ENCODE measurements at regions not wholly inside any gene's neighbourhood (a gene's known extent, or its start where the extent isn't known, plus 50 kb on each side); places are given as distances from the start of the nearest gene placed in this dataset.
A peak's percentile ranks its signal among the peaks of the same experiment; 100 is the strongest.

GRCh38 chr15:24748812-24749439, 73.4 kb downstream of the NPAP1 start:
- no peak for TF ChIP-seq CTCF (conservative IDR thresholded peaks at IDR 0.05)
- Mint-ChIP-seq H3K4me3 (no peak overlapping the region), H3K9me3 (peaks cover 4% of the 10 kb centered on the region), H3K27me3 (ENCODE audit: low read depth) (no peaks in the 10 kb centered on the region), H3K27ac (ENCODE audit: unreplicated experiment) (no peak overlapping the region), H3K4me1 (no peaks in the 10 kb centered on the region), H3K36me3 (ENCODE audit: low read depth) (peaks cover 5% of the 10 kb centered on the region)
- no peak for DNase-seq (ENCODE audit: low read depth, low spot score)

GRCh38 chr15:24752354-24752753, 76.8 kb downstream of the NPAP1 start:
- no peaks in the 10 kb centered on the region for H3K27me3 Mint-ChIP-seq (ENCODE audit: low read depth)
- no peaks in the 10 kb centered on the region for H3K4me1 Mint-ChIP-seq
- no peak overlapping the region for H3K27ac Mint-ChIP-seq (ENCODE audit: unreplicated experiment)
- no peak for TF ChIP-seq CTCF (conservative IDR thresholded peaks at IDR 0.05)
- H3K9me3 Mint-ChIP-seq, result no peaks in the 10 kb centered on the region
- no peak for DNase-seq (ENCODE audit: low read depth, low spot score)
- H3K4me3 Mint-ChIP-seq, result no peak overlapping the region
- peaks cover 3% of the 10 kb centered on the region for H3K36me3 Mint-ChIP-seq (ENCODE audit: low read depth)

GRCh38 chr15:24756101-24756500, 80.5 kb downstream of the NPAP1 start:
- no peak for TF ChIP-seq CTCF (conservative IDR thresholded peaks at IDR 0.05)
- Mint-ChIP-seq H3K36me3 (ENCODE audit: low read depth) (peaks cover 2% of the 10 kb centered on the region), H3K9me3 (peaks cover 2% of the 10 kb centered on the region), H3K27ac (ENCODE audit: unreplicated experiment) (no peak overlapping the region), H3K4me1 (no peaks in the 10 kb centered on the region), H3K27me3 (ENCODE audit: low read depth) (peaks cover 3% of the 10 kb centered on the region), H3K4me3 (no peak overlapping the region)
- no peak for DNase-seq (ENCODE audit: low read depth, low spot score)

GRCh38 chr15:24760066-24760465, 84.5 kb downstream of the NPAP1 start:
- TF ChIP-seq CTCF (conservative IDR thresholded peaks at IDR 0.05), result no peak
- Mint-ChIP-seq H3K4me1 (no peaks in the 10 kb centered on the region), H3K9me3 (peaks cover 9% of the 10 kb centered on the region), H3K27ac (ENCODE audit: unreplicated experiment) (no peak overlapping the region), H3K4me3 (no peak overlapping the region), H3K27me3 (ENCODE audit: low read depth) (peaks cover 3% of the 10 kb centered on the region), H3K36me3 (ENCODE audit: low read depth) (peaks cover 3% of the 10 kb centered on the region)
- no peak for DNase-seq (ENCODE audit: low read depth, low spot score)

GRCh38 chr15:24761704-24762302, 86.2 kb downstream of the NPAP1 start:
- Mint-ChIP-seq H3K9me3 (peaks cover 13% of the 10 kb centered on the region), H3K4me1 (no peaks in the 10 kb centered on the region), H3K36me3 (ENCODE audit: low read depth) (peaks cover 3% of the 10 kb centered on the region), H3K27me3 (ENCODE audit: low read depth) (peaks cover 7% of the 10 kb centered on the region), H3K4me3 (no peak overlapping the region), H3K27ac (ENCODE audit: unreplicated experiment) (no peak overlapping the region)
- TF ChIP-seq CTCF (conservative IDR thresholded peaks at IDR 0.05), result peak; percentile 65
- DNase-seq (ENCODE audit: low read depth, low spot score), result no peak

Data from neural crest cell (in vitro differentiated cells).